ENCODE measurements at regions not wholly inside any gene's neighbourhood (a gene's known extent, or its start where the extent isn't known, plus 50 kb on each side); places are given as distances from the start of the nearest gene placed in this dataset.

GRCh38 chr17:12302711-12303110, 282.0 kb downstream of the MAP2K4 start:
- no peak overlapping the region for H3K4me3 ChIP-seq (ENCODE audit: low read depth, low read length)
- H3K36me3 ChIP-seq (ENCODE audit: control insufficient read depth, insufficient read depth, low read length), result no peaks in the 10 kb centered on the region
- no peak for DNase-seq (ENCODE audit: low read depth)
- CTCF ChIA-PET, result no interaction called here
- H3K27me3 ChIP-seq (ENCODE audit: control insufficient read depth, insufficient read depth, low read length), result no peaks in the 10 kb centered on the region
- TF ChIP-seq CTCF (IDR thresholded peaks at IDR 0.05; ENCODE audit: insufficient read depth, low read depth, low read length), result no peak
- POLR2A ChIA-PET, result no interaction called here

- no peaks in the 10 kb centered on the region for H3K27me3 ChIP-seq (ENCODE audit: control insufficient read depth, insufficient read depth, low read length)
- H3K36me3 ChIP-seq (ENCODE audit: control insufficient read depth, insufficient read depth, low read length), result no peaks in the 10 kb centered on the region
- no peak for TF ChIP-seq CTCF (IDR thresholded peaks at IDR 0.05; ENCODE audit: insufficient read depth, low read depth, low read length)
- no peak for DNase-seq (ENCODE audit: low read depth)
- CTCF ChIA-PET, result no interaction called here
- POLR2A ChIA-PET, result no interaction called here
- H3K4me3 ChIP-seq (ENCODE audit: low read depth, low read length), result no peak overlapping the region
Observed at GRCh38 chr17:12310811-12311210, 290.1 kb downstream of the MAP2K4 start.

GRCh38 chr17:12312692-12313091, 292.0 kb downstream of the MAP2K4 start:
- TF ChIP-seq CTCF (IDR thresholded peaks at IDR 0.05; ENCODE audit: insufficient read depth, low read depth, low read length), result no peak
- DNase-seq (ENCODE audit: low read depth), result no peak
- CTCF ChIA-PET, result no interaction called here
- Histone ChIP-seq H3K4me3 (ENCODE audit: low read depth, low read length) (no peak overlapping the region), H3K36me3 (ENCODE audit: control insufficient read depth, insufficient read depth, low read length) (no peaks in the 10 kb centered on the region), H3K27me3 (ENCODE audit: control insufficient read depth, insufficient read depth, low read length) (no peaks in the 10 kb centered on the region)
- POLR2A ChIA-PET, result no interaction called here

GRCh38 chr17:12313786-12314185, 293.1 kb downstream of the MAP2K4 start:
- no peak for TF ChIP-seq CTCF (IDR thresholded peaks at IDR 0.05; ENCODE audit: insufficient read depth, low read depth, low read length)
- POLR2A ChIA-PET, result no interaction called here
- Histone ChIP-seq H3K4me3 (ENCODE audit: low read depth, low read length) (no peak overlapping the region), H3K36me3 (ENCODE audit: control insufficient read depth, insufficient read depth, low read length) (no peaks in the 10 kb centered on the region), H3K27me3 (ENCODE audit: control insufficient read depth, insufficient read depth, low read length) (no peaks in the 10 kb centered on the region)
- CTCF ChIA-PET, result interaction anchor here (0.9 kb wide), 2 partner anchors 28 to 353 kb away, joined by 3 to 4 read pairs; no protein-coding TSS in a partner anchor
- DNase-seq (ENCODE audit: low read depth), result no peak

- Histone ChIP-seq H3K27me3 (ENCODE audit: control insufficient read depth, insufficient read depth, low read length) (no peaks in the 10 kb centered on the region), H3K4me3 (ENCODE audit: low read depth, low read length) (no peak overlapping the region), H3K36me3 (ENCODE audit: control insufficient read depth, insufficient read depth, low read length) (no peaks in the 10 kb centered on the region)
- ChIA-PET CTCF (no interaction called here), POLR2A (interaction anchor here (0.5 kb wide), 1 partner anchor 192 kb away, joined by 3 read pairs; no protein-coding TSS in a partner anchor)
- no peak for TF ChIP-seq CTCF (IDR thresholded peaks at IDR 0.05; ENCODE audit: insufficient read depth, low read depth, low read length)
- DNase-seq (ENCODE audit: low read depth), result no peak
Observed at GRCh38 chr17:12316021-12316420, 295.3 kb downstream of the MAP2K4 start.

All from BJ (cell line).